ENCODE measurements at regions not wholly inside any gene's neighbourhood (a gene's known extent, or its start where the extent isn't known, plus 50 kb on each side); places are given as distances from the start of the nearest gene placed in this dataset.
A peak's percentile ranks its signal among the peaks of the same experiment; 100 is the strongest.

GRCh38 chr10:60572511-60573194 lies 183.0 kb upstream of the ANK3 start:
- Histone ChIP-seq H3K4me1 (ENCODE audit: control insufficient read depth in 1 of 2, insufficient read depth in 1 of 2, low read depth in 1 of 2, low read length in 1 of 2) (no peaks in the 10 kb centered on the region), H3K36me3 (no peaks in the 10 kb centered on the region), H3K4me3 (ENCODE audit: low read depth in 1 of 2, low read length in 1 of 2) (peak overlapping the region; percentile 24 to 26), H3K9me3 (no peaks in the 10 kb centered on the region), H3K27me3 (peaks cover 31% of the 10 kb centered on the region), H3K27ac (no peak overlapping the region)
- TF ChIP-seq CTCF (IDR thresholded peaks at IDR 0.05): no peak

- Histone ChIP-seq H3K27me3 (peaks cover 31% of the 10 kb centered on the region), H3K27ac (no peak overlapping the region), H3K4me1 (ENCODE audit: control insufficient read depth in 1 of 2, insufficient read depth in 1 of 2, low read depth in 1 of 2, low read length in 1 of 2) (no peaks in the 10 kb centered on the region), H3K4me3 (ENCODE audit: low read depth in 1 of 2, low read length in 1 of 2) (no peak overlapping the region), H3K36me3 (no peaks in the 10 kb centered on the region), H3K9me3 (no peaks in the 10 kb centered on the region)
- TF ChIP-seq CTCF (IDR thresholded peaks at IDR 0.05): no peak
These were observed 181.2 kb upstream of the ANK3 start for GRCh38 chr10:60570896-60571295.

GRCh38 chr10:60570272-60570865 lies 180.7 kb upstream of the ANK3 start:
- Histone ChIP-seq H3K4me3 (ENCODE audit: low read depth in 1 of 2, low read length in 1 of 2) (no peak overlapping the region), H3K27ac (no peak overlapping the region), H3K9me3 (no peaks in the 10 kb centered on the region), H3K4me1 (ENCODE audit: control insufficient read depth in 1 of 2, insufficient read depth in 1 of 2, low read depth in 1 of 2, low read length in 1 of 2) (no peaks in the 10 kb centered on the region), H3K27me3 (peaks cover 31% of the 10 kb centered on the region), H3K36me3 (no peaks in the 10 kb centered on the region)
- TF ChIP-seq CTCF (IDR thresholded peaks at IDR 0.05): no peak

GRCh38 chr10:60569681-60570080 lies 180.0 kb upstream of the ANK3 start:
- Histone ChIP-seq H3K9me3 (no peaks in the 10 kb centered on the region), H3K36me3 (no peaks in the 10 kb centered on the region), H3K4me3 (ENCODE audit: low read depth in 1 of 2, low read length in 1 of 2) (no peak overlapping the region), H3K27me3 (peaks cover 31% of the 10 kb centered on the region), H3K27ac (no peak overlapping the region), H3K4me1 (ENCODE audit: control insufficient read depth in 1 of 2, insufficient read depth in 1 of 2, low read depth in 1 of 2, low read length in 1 of 2) (no peaks in the 10 kb centered on the region)
- TF ChIP-seq CTCF (IDR thresholded peaks at IDR 0.05): no peak

- Histone ChIP-seq H3K27ac (no peak overlapping the region), H3K9me3 (no peaks in the 10 kb centered on the region), H3K4me3 (ENCODE audit: low read depth in 1 of 2, low read length in 1 of 2) (no peak overlapping the region), H3K36me3 (no peaks in the 10 kb centered on the region), H3K4me1 (ENCODE audit: control insufficient read depth in 1 of 2, insufficient read depth in 1 of 2, low read depth in 1 of 2, low read length in 1 of 2) (no peaks in the 10 kb centered on the region), H3K27me3 (peaks cover 1% of the 10 kb centered on the region)
- no peak for TF ChIP-seq CTCF (IDR thresholded peaks at IDR 0.05)
These were observed 176.4 kb upstream of the ANK3 start for GRCh38 chr10:60566096-60566495.
